ENCODE measurements at regions not wholly inside any gene's neighbourhood (a gene's known extent, or its start where the extent isn't known, plus 50 kb on each side); places are given as distances from the start of the nearest gene placed in this dataset.

DNA sequence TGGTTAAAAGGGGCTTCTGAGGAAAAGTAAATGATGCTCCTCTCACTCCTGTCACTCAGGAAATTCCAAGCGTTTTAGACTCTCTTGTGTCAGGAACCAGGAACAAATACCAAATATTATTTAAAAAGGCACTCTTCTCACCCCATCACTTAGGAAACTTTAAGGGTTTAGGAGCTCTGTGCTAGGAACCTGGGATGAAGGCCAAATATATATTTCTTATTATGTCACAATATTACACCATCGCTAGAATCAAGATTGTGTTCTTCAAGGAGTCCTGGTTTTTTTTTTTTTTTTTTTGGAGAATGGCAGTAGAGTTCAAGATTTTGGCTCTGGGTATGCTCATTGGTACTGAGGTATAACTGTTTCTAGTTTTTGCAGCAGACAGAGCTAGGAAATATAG, 79.0 kb upstream of the HEPHL1 start:
- TF ChIP-seq EZH2phosphoT487 (conservative IDR thresholded peaks at IDR 0.05; ENCODE audit: low read length) (no peak), CTCF (IDR thresholded peaks at IDR 0.05; ENCODE audit: insufficient read depth, low read length, poor library complexity, severe bottlenecking) (no peak)
- Histone ChIP-seq H3K79me2 (ENCODE audit: insufficient read depth, low read length) (no peaks in the 10 kb centered on the region), H3F3A (ENCODE audit: insufficient read depth) (no peaks in the 10 kb centered on the region), H3K4me3 (ENCODE audit: insufficient read depth, low read length, poor library complexity, severe bottlenecking) (no peak overlapping the region), H3K9me3 (ENCODE audit: insufficient read depth, low read length) (no peaks in the 10 kb centered on the region), H3K9ac (ENCODE audit: low read length) (no peak overlapping the region), H3K4me2 (ENCODE audit: low read depth, low read length, poor library complexity, severe bottlenecking) (no peak overlapping the region), H3K27me3 (ENCODE audit: low read length) (no peaks in the 10 kb centered on the region), H4K20me1 (ENCODE audit: low read depth, low read length) (no peaks in the 10 kb centered on the region), H3K27ac (ENCODE audit: low read depth, low read length) (no peak overlapping the region), H3K9me2 (replicated peaks; ENCODE audit: insufficient read depth, low read length) (no peaks in the 10 kb centered on the region), H3K36me3 (ENCODE audit: low read length) (no peaks in the 10 kb centered on the region), H2AFZ (ENCODE audit: low read depth, low read length, severe bottlenecking) (no peak overlapping the region)

GRCh38 chr11:93945596-93945995, 75.6 kb upstream of the HEPHL1 start:
- H3K79me2 ChIP-seq (ENCODE audit: insufficient read depth, low read length) = no peaks in the 10 kb centered on the region
- H2AFZ ChIP-seq (ENCODE audit: low read depth, low read length, severe bottlenecking) = no peak overlapping the region
- no peaks in the 10 kb centered on the region for H3K36me3 ChIP-seq (ENCODE audit: low read length)
- H3K4me3 ChIP-seq (ENCODE audit: insufficient read depth, low read length, poor library complexity, severe bottlenecking) = no peak overlapping the region
- H3K9ac ChIP-seq (ENCODE audit: low read length) = no peak overlapping the region
- TF ChIP-seq EZH2phosphoT487 (conservative IDR thresholded peaks at IDR 0.05; ENCODE audit: low read length) = no peak
- no peak for TF ChIP-seq CTCF (IDR thresholded peaks at IDR 0.05; ENCODE audit: insufficient read depth, low read length, poor library complexity, severe bottlenecking)
- H3K27me3 ChIP-seq (ENCODE audit: low read length) = no peaks in the 10 kb centered on the region
- no peaks in the 10 kb centered on the region for H3K9me2 ChIP-seq (replicated peaks; ENCODE audit: insufficient read depth, low read length)
- H3K4me2 ChIP-seq (ENCODE audit: low read depth, low read length, poor library complexity, severe bottlenecking) = no peak overlapping the region
- H4K20me1 ChIP-seq (ENCODE audit: low read depth, low read length) = no peaks in the 10 kb centered on the region
- no peaks in the 10 kb centered on the region for H3K9me3 ChIP-seq (ENCODE audit: insufficient read depth, low read length)
- H3F3A ChIP-seq (ENCODE audit: insufficient read depth) = no peaks in the 10 kb centered on the region
- H3K27ac ChIP-seq (ENCODE audit: low read depth, low read length) = no peak overlapping the region

GRCh38 chr11:93952082-93952780, 68.9 kb upstream of the HEPHL1 start:
- H3K36me3 ChIP-seq (ENCODE audit: low read length) = no peaks in the 10 kb centered on the region
- H3K9me2 ChIP-seq (replicated peaks; ENCODE audit: insufficient read depth, low read length) = no peaks in the 10 kb centered on the region
- no peaks in the 10 kb centered on the region for H3K79me2 ChIP-seq (ENCODE audit: insufficient read depth, low read length)
- H3K27ac ChIP-seq (ENCODE audit: low read depth, low read length) = no peak overlapping the region
- no peak overlapping the region for H3K9ac ChIP-seq (ENCODE audit: low read length)
- no peaks in the 10 kb centered on the region for H3K27me3 ChIP-seq (ENCODE audit: low read length)
- TF ChIP-seq EZH2phosphoT487 (conservative IDR thresholded peaks at IDR 0.05; ENCODE audit: low read length) = no peak
- no peak for TF ChIP-seq CTCF (IDR thresholded peaks at IDR 0.05; ENCODE audit: insufficient read depth, low read length, poor library complexity, severe bottlenecking)
- H3F3A ChIP-seq (ENCODE audit: insufficient read depth) = no peaks in the 10 kb centered on the region
- no peak overlapping the region for H2AFZ ChIP-seq (ENCODE audit: low read depth, low read length, severe bottlenecking)
- no peak overlapping the region for H3K4me3 ChIP-seq (ENCODE audit: insufficient read depth, low read length, poor library complexity, severe bottlenecking)
- H4K20me1 ChIP-seq (ENCODE audit: low read depth, low read length) = no peaks in the 10 kb centered on the region
- H3K9me3 ChIP-seq (ENCODE audit: insufficient read depth, low read length) = no peaks in the 10 kb centered on the region
- H3K4me2 ChIP-seq (ENCODE audit: low read depth, low read length, poor library complexity, severe bottlenecking) = no peak overlapping the region
